ENCODE measurements at regions not wholly inside any gene's neighbourhood (a gene's known extent, or its start where the extent isn't known, plus 50 kb on each side); places are given as distances from the start of the nearest gene placed in this dataset.

DNA sequence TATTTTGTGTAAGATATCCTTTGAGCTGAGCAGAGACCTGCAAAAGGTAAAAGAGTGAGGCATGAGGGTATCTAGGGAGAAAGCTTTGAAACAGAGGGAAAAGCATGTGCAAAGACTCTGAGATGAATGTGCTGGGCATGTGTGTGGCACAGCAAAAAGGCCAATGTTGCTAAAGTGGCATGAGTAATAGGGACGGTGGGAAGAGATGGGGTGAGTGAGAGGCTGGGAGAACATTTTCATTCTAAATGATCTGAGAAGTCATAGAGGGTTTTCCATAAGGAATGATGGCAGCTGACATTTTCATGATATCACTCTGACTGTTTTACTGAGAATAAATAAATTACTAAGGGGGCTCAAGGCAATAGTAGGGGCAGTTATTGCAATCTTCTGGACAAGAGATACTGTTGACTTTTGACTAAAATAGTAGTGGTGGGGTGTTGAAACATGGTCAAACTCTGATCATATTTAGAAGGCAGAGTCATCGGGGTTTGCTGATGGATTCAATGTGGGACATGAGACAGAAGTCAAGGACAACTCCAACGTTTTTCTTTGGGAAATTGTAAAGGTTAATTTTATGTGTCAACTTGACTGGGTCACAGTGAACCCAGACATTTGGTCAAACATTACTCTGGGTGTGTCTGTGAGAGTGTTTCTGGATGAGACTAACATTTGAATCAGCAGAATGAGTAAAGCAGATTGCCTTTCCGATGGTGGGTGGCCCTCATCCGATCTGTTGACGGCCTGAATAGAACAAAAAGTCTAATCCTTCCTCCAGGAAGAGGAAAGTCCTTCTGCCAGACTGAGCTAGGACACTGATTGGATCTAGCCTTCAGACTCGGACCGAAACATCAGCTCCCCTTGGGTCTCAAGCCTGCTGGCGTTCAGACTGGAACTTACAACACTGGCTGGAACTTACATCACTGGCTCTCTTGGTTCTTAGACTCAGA, 193.9 kb upstream of the PLXNC1 start:
- TF ChIP-seq POLR2A (IDR thresholded peaks at IDR 0.05) (no peak), CTCF (IDR thresholded peaks at IDR 0.05) (no peak)
